ENCODE measurements at regions not wholly inside any gene's neighbourhood (a gene's known extent, or its start where the extent isn't known, plus 50 kb on each side); places are given as distances from the start of the nearest gene placed in this dataset.

DNA sequence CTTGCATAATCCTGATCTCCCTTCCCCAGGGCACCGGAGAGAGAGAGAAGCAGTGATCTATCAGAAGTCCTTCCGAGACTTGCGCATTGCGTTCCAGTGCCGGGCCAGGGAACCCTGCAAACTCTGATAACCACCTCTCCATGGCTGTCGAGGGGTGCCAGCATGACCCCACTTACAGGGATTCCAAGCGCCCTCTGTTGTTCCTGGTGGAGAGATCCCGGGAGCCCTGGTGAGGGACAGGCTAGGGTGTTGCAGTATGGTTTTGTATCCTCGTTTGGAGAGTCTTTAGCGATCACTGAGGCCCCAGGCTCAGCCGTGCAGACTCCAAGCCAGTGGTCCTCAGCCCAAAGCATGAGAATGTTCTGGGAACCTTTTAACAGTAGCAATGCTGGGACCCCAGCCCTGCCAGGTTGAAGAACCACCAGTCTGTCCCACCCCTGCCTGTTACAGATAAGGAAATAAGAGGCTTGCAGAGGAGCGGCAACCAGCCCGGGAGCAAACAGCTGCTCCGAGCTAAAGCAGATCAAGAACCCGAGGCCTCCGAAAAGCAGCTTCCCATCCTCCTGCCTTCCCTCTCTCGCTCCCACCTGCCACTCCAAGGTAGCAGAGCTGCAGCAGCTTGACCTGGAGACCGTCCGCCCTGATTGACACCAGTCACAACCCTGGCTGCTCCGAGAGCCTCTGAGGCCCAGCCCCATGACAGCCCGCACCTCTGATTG is 150.3 kb upstream of the RPL38 start:
- no peak for DNase-seq (ENCODE audit: low spot score)

GRCh38 chr17:74053712-74054078 is 149.8 kb upstream of the RPL38 start:
- DNase-seq (ENCODE audit: low spot score), result no peak

DNA sequence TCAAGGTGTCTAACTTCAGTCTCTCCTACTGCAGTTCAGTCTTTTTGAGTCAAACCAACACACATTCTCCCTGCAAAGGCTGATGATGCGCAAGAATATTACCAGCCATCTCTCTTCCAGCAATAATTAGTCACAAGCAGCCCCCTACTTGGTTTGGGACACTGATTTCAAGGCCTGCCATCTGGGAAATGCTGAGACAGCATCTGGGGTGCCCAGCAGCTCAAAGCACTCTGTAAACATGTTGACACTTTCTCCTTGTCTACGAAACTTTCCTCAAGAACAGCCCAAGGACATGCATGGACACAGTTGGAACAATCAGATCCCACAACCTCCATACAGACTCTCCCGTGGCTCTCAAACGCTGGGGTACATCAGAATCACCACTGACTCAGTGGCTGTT is 149.2 kb upstream of the RPL38 start:
- no peak for DNase-seq (ENCODE audit: low spot score)

DNA sequence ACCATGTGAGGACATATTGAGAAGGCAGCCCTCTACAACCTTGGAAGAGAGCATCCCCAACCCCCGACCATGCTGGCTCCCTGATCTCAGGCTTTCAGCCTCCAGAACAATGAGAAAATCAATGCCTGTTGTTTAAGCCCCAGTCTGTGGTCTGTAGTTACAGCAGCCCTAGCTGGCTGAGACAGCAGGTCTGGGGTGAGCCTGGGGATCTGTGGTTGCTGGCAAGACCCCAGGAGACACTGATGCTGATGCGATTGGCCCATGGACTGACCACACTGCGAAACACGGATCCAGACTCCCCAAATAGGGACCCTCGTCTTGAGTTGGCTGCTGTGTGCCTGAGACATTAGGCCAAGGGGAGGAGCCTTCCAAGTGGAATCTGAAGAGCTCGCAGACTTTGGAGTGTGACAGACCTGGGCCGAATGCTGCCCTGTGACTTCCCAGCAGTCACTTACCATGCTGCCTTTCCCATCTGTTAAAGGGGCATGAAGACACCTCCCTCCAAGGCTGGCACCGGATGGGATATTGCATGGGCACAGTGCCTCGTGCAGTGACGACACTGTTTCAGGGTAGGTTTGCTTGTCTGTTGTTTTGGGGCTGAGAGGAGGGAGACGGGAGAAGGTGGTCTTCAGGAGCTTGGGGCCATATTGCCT is 147.8 kb upstream of the RPL38 start:
- no peak for DNase-seq (ENCODE audit: low spot score)

- no peak for DNase-seq (ENCODE audit: low spot score)
Observed at GRCh38 chr17:74059479-74060240, 143.8 kb upstream of the RPL38 start.

- DNase-seq (ENCODE audit: low spot score), result no peak
Observed at GRCh38 chr17:74061758-74062157, 141.7 kb upstream of the RPL38 start.

- no peak for DNase-seq (ENCODE audit: low spot score)
Observed at GRCh38 chr17:74062234-74062633, 141.2 kb upstream of the RPL38 start.

DNA sequence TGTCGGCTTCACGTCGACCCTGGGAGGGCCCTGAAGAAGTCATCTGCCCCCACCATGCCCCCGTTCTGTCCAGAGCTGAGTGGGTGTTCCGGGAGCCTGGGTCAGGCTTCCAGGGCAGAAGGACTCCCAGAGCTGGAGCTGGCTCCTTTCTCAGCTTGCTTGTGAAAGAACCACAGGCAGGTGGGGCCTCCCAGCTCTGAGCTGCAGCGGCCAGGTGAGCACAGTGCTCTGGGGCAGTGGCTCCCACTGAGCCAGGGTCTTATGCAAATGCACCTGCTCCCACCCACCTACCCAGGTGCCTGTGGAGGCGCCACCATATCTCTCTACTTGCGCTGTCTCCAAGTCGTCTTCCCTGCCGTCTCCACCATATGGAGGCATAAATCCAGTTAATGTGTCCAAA is 140.0 kb upstream of the RPL38 start:
- DNase-seq (ENCODE audit: low spot score), result no peak

DNA sequence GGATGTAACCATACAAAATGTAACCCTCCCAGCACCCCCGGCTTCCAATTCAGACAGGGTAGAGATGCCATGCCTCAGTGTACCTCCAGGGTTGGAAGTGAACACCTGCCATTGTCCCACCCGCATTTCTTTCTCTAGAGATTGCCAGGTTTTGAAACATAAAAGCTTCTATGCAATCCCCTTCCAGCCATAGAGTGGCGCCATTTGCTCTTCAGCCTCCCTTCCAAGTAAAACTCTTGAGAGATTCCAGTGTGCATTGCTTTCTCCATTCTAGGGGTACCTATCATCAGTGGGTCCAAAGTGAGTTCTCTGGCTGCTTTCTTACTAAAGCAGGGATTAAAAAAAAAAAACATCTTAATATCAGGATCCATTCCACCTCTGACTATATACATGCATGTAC is 133.1 kb upstream of the RPL38 start:
- DNase-seq (ENCODE audit: low spot score), result no peak

DNA sequence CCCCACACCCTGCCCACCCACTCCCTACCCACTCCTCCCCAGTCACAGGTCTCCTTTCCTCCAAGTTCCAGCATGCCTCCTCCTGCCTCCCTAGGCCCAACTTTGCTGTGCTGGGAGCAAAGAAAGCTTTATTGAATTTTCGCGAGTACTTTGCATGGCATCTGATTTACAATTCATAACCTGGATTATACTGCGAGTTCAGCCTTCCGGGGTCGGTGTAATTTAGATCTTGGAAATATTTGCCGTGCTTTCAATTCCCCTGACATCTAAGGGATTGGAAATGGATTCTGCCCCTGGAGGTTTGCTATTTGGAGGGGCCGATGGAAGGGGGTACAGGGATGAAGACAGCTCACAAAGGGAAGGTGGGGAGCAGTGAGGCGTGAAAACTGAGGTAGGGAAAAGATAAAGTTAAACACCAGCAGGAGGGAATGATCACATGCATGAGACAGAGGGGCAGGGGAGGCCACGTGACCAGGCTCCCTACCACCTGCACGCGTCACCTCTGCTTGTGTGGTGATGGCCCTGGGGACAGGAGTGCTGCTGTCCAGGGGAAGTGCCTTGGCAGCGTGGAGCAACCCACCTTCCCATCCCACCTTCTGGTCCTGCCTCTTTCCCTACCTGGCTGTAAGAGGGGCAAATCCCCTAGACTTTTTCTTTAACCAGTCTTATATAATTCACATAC is 132.3 kb upstream of the RPL38 start:
- DNase-seq (ENCODE audit: low spot score), result no peak

DNA sequence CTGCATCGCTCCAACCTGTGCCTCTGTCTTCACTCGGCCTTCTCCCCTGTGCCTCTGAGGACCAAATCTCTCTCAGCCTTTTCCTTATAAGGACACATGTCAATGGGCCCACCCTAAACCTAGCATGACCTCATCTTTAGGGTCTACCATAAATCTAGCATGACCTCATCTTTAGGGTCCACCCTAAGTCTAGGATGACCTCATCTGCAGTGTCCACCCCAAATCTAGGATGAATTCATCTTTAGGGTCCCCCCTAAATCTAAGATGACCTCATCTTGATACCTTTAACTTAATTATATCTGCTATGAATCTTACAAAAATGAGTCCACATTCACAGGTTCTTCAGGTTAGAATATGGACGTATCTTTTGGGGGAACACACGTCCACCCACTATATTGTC is 131.1 kb upstream of the RPL38 start:
- DNase-seq (ENCODE audit: low spot score), result no peak

GRCh38 chr17:74076446-74076845 is 127.0 kb upstream of the RPL38 start:
- no peak for DNase-seq (ENCODE audit: low spot score)

DNA sequence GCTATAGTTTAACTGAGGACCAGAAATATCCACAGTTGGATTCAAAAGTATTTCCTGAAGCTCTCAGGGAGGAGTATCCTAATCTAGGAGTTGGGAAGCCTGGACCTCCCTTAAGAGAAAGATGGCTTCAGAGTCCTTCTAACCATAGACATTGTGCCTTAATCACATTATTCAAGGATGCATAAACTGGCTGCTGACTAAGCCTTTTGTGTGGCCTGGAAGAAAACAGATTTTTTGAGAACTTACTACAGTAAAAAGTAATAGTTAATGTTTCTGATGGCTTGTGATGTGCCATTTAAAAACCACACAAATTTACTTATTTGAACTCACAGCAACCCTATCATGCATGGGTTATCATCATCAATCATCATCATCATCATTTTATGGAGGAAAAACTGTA is 126.2 kb upstream of the RPL38 start:
- DNase-seq (ENCODE audit: low spot score), result no peak

GRCh38 chr17:74078363-74078941 is 125.0 kb upstream of the RPL38 start:
- no peak for DNase-seq (ENCODE audit: low spot score)

DNA sequence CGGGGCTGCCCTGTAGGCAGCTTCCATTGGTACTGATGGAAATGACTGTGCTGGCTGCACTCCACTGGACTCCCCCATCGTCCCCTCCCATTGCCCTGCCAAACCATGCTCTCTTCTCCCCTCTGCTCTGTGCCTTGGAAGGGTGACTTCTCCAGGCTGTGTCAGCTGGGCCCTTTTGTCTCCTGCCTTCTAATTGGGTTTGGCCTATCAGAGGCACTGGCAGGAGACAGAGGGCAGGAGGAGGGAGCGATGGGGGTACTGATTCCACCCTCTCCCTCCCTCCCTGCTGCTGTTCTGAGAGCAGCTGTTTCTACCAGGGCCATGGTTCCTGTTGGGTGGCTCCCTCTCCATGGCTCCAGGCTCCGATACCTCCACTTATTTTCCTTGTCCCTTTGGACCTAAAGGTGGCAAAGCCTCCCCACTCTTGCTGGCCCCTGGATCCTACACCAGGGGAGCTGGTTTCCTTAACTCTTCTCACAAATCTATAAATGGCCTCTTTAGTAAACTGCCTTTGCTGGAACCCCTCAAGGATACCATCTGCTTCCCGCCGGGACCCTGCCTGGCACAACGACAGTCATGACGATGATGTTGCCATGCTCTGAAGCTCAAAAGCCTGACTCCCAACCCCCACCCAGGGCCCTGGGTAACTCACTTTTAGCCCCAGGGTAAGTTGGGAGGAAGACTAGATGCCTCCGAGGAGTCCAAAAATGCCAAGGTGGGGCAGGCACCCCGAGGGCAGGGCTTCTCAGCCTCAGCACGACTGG is 123.8 kb upstream of the RPL38 start:
- no peak for DNase-seq (ENCODE audit: low spot score)

- no peak for DNase-seq (ENCODE audit: low spot score)
Observed at GRCh38 chr17:74080656-74081582, 122.6 kb upstream of the RPL38 start.

- DNase-seq (ENCODE audit: low spot score), result no peak
Observed at GRCh38 chr17:74082886-74083285, 120.6 kb upstream of the RPL38 start.

- DNase-seq (ENCODE audit: low spot score), result no peak
Observed at GRCh38 chr17:74083321-74083720, 120.2 kb upstream of the RPL38 start.

- no peak for DNase-seq (ENCODE audit: low spot score)
Observed at GRCh38 chr17:74085434-74085833, 118.0 kb upstream of the RPL38 start.

GRCh38 chr17:74087002-74087585 is 116.4 kb upstream of the RPL38 start:
- no peak for DNase-seq (ENCODE audit: low spot score)
